ENCODE measurements at regions not wholly inside any gene's neighbourhood (a gene's known extent, or its start where the extent isn't known, plus 50 kb on each side); places are given as distances from the start of the nearest gene placed in this dataset.

DNA sequence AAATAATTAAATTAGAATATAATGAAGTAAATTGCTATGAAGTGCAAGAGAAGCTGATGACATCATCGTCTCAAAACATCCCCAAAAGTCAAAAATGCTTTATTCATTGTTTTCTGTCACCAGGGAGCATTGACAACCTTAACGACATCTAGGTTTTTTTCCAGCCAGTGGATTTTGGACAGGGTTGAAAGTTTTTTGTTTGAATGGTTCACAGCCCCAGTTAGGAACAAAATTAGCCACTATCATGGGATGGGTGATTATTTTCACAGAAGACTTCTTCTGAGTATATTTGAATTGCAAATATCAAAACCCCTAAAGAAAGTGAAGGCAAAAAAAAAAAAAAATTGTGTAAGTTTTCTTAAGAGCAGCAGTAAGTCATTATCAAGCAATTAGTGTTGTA, 826.1 kb downstream of the STPG2 start:
- no peak for TF ChIP-seq EZH2 (IDR thresholded peaks at IDR 0.05; ENCODE audit: low read length)
- TF ChIP-seq, protein P1, sequence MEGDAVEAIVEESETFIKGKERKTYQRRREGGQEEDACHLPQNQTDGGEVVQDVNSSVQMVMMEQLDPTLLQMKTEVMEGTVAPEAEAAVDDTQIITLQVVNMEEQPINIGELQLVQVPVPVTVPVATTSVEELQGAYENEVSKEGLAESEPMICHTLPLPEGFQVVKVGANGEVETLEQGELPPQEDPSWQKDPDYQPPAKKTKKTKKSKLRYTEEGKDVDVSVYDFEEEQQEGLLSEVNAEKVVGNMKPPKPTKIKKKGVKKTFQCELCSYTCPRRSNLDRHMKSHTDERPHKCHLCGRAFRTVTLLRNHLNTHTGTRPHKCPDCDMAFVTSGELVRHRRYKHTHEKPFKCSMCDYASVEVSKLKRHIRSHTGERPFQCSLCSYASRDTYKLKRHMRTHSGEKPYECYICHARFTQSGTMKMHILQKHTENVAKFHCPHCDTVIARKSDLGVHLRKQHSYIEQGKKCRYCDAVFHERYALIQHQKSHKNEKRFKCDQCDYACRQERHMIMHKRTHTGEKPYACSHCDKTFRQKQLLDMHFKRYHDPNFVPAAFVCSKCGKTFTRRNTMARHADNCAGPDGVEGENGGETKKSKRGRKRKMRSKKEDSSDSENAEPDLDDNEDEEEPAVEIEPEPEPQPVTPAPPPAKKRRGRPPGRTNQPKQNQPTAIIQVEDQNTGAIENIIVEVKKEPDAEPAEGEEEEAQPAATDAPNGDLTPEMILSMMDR (optimal IDR thresholded peaks at IDR 0.05 in 1 of 3, IDR thresholded peaks at IDR 0.05 in 1 of 3, conservative IDR thresholded peaks at IDR 0.05 in 1 of 3; ENCODE audit: extremely low read depth in 1 of 3, insufficient read depth in 2 of 3, low read length in 3 of 3) = no peak

Data from keratinocyte (primary cell).